NCI-H1417 treated with DMSO at 0.1 percent for 48 hours (cell line): ENCODE measurements at regions not wholly inside any gene's neighbourhood (a gene's known extent, or its start where the extent isn't known, plus 50 kb on each side); places are given as distances from the start of the nearest gene placed in this dataset.
"Not testable (repeated sequence)": the region's sequence is repeated elsewhere in the genome, so short reads cannot be mapped to it uniquely, and the experiment has no call there.

ENCODE experiments used
- DNase-seq: peaks from one replicate; lab custom pipeline; 2025; lab: John Stamatoyannopoulos, UW

DNA sequence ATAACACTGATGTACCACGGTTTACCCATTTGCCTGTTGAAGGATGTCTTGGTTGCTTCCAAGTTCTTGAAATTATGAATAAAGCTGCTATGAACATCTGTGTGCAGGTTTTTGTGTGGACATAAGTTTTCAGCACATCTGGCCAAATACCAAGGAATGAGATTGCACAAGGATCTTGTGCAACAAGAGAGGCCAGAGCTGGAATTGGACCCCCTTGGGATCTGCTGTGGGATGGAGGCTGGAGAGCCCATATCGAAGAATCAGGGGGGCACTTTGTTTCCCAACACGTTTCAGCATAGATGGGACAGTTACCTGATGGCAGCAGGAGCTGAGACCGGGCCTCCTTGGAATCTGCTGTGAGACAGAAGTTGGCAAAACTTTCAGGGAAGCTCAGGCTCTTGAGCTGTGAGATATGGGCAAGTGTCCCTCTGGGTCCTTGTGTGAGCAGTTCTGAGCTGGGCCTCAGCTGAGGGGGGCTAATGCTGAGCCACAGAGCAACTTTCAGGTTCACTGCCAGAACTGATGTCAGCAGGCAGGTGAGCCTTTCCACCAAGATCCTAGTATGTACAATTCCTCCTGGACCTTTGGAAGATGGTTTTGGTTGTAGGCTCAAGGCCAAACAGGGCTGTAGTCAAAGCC, 115.2 kb upstream of the RAB18 start:
- DNase-seq, result no peak

DNA sequence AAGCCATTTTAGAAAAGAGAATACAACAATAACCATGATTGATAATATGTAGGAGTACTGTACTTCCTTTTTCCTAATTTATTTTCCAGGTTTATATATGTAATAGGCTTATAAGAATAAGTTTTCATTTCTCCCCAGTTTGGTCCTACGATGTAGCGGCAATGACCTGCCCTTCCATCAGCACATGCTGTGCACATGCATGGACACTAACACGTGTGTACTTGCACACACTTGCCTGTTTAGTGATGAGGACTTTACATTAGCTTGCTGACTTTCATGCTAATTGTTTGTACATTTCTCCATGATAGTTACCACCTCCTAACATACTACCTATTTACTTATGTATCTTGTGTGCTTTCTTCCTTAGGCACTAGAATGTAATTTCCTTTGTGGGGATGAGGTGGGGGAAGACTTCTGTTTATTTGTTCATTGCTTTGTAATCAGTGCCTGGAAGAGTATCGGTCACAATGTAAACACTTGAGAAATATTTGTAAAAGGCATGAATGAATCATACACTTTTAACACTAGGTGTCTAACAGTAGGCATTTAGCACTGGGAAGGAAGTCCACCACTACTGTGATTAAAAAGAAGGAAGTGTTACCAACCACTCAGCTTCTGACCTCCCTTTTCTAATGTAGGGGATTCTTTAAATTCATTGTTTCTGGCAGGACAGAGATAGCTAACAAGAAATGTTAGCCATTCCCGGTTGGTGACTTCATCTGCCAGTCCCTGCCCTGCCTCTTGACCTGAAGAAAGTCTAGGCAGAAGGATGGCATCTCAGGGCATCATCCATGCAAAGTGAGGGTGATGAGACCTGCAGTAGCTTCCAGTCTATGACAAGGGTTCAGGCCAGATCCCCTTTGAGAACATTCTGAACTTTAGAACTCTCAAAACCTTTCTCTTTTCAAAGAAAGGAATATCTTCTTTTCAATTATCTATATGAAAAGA, 120.2 kb upstream of the RAB18 start:
- no peak for DNase-seq

DNA sequence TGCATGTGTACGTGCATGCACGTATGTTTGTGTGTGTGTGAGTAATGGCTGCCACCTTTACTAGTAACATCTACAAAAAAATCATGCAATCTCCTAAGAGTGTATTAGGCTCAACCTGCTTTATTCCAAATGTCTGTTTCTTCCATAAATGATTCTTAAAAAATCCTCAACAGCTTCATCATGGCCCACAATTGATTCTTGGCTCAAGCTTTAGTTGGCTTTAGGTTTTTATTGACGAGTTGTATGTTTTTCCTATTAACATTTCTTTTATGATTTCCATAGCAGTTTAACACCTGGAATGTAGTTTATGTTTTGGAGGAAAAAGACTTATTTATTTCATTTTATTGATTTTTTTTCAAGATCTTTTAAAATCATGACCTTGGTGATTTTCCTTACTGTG, 121.9 kb upstream of the RAB18 start:
- DNase-seq, result no peak

DNA sequence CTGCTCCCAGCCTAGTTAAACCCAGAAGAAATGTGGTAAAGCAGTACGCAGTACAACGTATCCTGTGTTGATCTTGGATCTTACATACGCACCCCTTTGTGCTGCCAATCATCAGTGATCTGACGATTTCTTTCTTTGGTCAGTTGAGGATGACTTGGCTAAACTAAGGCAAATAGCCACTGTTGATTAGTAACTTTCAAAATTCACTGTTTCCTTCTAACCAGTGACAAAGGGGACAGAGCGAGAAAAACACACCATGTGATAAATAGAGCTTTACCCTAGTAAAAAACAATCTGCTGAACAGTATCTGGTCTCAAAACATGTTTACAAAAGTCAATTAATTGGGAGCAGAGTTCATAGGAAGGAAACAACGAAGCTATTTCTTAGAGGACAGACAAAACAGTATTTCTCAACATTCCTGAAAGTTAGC, 123.2 kb upstream of the RAB18 start:
- no peak for DNase-seq

DNA sequence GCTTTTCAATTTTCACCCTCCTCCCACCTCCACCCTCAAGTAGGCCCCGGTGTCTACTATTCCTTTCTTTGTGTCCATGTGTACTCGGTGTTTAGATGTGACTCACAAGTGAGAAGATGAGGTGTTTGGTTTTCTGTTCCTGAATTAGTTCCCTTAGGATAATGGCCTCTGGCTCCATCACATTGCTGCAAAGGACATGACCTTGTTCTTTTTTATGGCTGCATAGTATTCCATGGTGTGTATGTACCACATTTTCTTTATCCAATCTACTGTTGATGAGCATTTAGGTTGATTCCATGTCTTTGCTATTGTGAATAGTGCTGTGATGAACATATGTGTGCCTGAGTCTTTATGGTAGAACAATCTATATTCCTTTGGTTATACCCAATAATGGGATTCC, 125.1 kb upstream of the RAB18 start:
- not testable (repeated sequence) for DNase-seq

DNA sequence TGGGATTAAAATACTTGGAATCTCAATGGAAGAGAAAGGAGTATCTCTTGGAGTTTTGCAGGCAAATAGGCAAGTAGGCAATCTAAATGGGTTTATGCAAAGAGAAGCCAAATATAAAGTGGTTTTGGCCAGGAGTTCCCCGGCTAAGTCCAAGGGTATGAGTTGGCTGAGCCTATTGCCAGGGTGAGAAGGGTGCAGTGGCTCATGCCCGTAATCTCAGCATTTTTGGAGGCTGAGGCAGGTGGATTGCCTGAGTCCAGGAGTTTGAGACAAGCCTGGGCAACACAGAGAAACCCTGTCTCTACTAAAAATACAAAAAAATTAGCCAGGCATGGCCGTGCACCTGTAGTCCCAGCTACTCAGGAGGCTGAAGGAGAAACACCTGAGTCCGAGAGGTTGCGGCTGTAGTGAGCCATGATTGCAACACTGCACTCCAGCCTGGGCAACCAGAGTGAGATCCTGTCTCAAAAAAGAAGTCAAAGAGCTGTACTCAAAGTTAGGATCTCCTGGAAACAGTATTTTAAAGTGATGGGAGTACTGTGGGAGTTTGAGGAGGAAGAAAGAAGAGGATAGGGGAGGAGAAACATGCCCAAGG, 130.4 kb upstream of the RAB18 start:
- no peak for DNase-seq

DNA sequence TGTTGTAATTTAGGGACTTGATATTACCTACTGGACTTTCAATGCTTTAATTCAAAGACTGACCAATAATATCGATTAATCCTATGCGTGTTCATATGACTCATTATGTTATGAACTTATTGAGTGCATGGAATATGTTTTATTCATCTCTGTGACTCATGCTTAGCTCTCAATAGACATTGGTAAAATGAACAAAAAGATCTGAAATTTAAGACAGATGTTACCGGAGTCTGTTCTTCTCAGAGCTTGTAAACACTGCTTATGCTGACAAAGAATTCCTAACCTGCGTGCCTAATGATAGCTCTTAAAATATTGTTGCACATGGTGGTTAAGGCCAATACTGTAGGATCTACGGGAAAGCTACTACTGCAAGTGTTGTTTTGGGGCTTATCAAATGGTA, 131.5 kb upstream of the ACBD5 start:
- DNase-seq, result no peak

DNA sequence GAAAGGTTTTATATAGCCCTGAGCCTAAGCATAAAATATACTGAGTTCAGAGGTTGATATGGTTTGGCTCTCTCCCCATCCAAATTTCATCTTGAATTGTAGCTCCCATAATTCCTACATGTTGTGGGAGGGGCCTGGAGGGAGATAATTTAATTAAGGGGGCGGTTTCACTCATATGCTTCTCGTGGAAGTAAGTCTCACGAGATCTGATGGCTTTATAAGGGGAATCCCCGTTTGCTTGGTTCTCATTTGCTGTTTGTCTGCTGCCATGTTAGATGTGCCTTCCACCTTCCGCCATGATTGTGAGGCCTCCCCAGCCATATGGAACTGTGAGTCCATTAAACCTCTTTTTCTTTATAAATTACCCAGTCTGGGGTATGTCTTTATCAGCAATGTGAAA, 130.8 kb upstream of the ACBD5 start:
- DNase-seq, result not testable (repeated sequence)

DNA sequence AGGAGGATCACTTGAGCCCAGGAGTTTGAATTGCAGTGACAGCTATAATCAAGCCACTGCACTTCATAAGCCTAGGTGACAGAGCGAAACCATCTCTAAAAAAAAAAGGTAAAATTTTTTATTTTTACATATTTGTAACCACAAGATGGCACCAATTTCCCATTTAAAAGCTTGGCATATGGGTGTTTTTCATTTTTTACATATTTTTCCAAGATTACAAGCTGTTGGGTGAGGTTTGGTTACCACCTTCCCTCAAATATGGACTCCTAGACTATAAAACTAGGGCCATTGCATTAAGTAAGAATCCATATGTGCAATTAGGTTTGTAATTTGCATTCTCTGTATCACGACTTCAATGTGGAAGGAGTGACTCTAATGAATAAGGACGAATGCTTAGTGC, 129.3 kb upstream of the ACBD5 start:
- no peak for DNase-seq

DNA sequence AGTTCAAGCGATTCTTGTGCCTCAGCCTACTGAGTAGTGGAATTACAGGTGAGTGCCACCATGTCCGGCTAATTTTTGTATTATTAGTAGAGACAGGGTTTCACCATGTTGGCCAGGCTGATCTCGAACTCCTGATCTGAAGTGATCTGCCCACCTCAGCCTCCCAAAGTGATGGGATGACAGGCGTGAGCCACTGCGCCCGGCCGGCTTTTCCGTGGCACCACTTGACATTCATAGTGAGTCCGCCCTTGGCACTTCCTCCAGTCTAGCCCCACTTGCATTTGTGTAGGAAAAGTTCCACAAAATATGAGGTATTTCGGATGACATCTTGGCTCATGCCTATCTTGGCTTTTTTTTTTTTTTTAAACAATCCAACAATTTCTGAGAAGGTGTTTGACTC, 128.1 kb upstream of the ACBD5 start:
- DNase-seq, result no peak

DNA sequence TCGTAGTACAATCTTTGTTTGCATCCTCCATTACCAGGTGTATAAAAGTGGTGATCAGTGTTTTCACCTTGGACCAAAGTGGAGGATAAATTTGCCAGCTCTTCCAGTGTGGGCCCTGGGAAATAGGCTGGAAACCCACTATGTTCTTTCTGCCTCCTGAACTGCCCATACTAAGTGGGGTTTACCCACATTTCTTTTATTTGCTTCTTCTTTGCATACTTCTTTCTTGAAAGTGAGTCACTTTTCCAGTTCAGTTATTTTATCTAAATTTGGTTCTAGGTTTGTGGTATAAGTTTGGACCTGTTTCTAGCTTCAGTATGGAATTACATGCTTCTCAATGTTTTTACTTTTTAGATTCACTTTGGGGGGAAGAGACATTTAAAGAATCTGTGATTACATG, 126.2 kb upstream of the ACBD5 start:
- DNase-seq, result no peak

DNA sequence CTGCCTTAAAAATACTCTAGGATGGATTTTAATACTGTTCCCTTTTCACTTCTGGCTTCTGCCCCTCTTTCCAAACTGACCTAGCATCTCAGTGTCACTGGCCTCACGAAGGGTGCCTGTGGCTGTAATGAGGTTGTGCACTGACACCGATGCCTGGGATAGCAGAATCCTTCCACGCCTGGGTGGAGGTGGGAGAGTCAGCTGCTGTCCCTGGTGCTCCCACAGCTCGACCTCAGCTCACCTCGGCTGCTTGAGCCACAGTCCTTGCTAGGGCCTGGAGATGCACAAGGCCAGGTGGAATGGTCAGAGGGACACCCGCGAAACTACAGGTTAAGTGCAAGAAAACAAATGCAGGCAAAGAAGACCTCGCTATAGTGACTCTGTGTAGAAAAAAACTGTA, 123.4 kb upstream of the ACBD5 start:
- DNase-seq, result no peak

DNA sequence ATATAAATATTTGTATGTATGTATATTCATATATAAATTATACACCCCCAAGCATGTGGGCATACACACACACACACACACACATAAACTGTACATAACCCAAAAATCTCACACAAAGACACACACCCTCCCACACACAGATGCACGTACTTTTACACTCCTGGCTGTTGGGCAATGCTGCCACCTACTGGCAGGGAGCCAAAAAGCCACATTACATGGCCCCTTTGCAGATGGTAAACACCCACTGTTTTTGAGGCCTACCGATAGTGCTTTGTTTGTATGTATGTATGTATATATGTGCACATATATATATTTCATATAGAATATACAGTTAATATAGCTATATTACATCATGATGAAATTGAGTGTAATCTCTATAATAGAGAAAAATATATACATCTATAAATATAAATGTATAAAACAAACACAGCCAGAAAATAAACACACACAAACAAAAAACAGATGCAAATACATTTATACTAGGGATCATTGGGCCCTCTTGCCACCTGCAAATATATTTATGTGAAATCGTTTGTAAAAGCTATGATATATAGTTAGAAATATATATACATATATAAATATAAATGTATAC, 120.1 kb upstream of the ACBD5 start:
- DNase-seq, result peak; percentile 43

DNA sequence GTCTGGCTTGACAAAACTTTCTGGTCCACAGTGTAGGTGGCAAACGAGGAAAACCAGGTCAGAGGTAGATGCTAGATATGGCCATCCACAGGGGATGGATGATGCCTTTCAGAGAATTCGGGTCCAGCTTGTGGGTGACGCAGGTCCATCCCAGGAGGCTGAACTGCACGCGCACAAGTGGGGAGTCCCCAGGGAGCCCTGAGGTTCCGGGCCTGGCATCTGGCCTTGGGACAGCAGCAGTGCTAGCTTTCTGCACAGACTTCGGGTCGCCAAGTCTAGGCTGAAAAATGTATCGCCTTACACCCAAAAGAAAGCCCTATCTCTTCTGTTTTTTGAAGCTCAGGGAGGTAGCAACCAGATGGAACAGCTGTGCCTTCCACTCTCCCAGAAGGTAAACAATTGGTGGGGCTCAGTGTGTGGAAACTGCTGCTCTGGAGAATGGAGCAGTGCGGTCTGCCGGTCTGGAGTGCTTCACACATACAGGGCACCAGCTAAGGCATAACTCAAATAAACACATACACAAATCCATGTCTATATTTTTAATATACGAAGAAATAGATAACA, 119.3 kb upstream of the ACBD5 start:
- DNase-seq, result no peak

DNA sequence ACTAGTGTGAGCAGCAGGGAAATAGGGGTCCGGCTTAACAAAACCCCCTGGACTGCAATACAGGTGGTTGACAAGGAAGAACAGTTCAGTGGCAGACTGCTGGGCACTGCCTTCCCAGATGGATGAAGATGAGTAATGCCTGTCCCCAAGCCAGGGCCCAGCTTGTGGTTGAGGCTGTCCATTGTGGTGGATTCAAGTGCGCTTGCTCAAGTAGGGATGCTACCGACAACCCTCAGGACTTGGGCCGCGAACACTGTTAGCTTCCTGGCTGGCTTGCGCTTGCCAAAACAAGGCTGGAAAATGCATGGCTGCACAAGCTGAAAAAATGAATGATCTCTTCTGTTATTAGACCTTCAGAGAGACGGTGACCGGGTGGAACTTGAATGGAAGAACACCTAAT, 116.1 kb upstream of the ACBD5 start:
- no peak for DNase-seq

DNA sequence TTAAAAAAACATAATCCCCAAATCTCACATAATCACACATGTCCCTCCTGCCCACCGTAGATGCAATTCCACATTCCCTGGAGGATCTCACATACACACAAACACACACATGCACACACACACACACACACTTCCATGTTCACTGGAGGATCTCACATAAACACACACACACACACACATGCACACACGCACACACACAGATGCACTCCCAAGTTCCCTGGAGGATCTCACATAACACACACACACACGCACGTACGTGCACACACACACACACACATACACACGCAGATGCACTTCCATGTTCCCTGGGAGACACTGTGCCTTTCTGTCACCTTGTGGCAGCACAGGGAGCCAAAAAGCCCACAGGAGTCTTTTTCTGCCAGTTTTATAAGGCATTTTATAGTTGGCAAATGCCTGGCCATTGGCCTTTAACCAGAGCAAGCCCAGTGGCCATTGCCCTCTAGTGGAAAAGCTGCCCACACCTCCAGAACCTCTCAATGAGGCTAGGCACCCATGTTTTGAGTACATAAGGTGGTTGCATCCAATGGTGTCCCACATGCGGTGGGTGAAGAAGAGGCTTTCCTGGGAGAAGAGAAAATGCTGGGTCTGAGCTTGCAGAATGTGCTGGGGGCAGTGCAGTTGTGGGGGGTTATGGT, 115.4 kb upstream of the ACBD5 start:
- DNase-seq, result no peak

DNA sequence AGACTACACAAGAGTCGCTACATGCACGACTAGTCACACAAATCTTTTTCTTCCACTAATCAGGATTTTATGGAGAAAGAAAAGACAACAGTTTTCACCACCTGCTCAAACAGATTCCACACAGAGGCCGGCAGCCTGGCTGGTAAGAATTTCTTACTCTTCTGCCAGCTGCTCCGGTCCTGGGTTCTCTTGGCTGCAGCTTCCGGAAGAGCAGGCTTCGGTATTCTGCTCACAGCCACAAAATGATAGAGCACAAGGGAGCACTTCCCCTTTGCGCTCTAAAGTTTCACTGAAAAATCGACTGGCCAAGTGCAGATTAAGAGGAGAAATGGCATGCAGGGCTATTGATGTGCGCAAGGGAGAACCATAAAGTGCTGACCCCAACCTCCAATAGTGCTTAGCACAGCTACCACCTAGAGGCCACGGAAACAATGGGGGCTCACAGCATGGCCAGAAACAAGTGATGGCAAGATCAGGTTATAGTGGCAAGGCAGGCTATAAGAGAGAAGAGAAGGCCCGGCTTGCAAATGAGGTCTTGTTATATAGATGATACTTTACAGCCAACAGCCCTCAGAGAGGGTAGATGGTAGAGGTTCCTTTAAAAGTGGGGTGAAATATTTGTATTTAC, 114.2 kb upstream of the ACBD5 start:
- DNase-seq, result not testable (repeated sequence)

DNA sequence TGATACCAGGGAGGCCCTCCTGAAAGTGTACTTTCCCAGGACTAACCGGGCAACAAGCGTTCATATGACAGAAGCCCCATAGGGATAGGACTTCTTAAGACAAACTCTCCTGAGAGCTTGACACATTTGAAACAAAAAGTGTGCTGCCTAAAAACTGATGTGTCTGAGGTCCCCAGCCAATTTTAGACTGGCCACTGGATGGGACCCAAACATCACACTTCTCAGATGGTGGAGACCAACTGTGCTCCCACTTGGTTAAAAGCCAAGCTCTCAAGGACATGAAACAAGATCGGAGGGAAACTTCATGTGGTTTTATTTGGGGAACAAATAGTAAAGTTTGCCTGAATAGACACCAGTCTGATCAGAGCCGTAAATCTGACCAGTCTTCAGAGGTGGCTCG, 113.5 kb upstream of the ACBD5 start:
- not testable (repeated sequence) for DNase-seq

DNA sequence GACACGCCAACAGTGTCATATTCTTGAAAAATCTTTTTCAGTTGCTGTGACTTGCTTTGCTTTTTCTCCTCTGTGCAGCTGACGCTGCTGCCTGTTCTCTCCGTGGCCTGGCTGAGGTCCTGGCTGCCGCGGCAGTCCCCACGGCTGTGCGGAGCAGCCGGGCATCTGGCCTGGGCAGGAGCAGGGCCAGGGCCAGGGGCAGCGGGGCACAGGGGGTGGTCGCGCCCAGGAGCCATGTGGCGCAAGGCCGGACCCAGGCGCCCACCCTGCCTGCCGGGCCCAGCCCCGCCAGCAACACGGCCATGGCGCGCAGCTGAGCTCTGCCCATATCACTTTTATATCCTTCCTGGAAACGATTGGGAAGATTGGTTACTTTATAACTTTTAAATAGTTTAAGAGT, 109.4 kb upstream of the ACBD5 start:
- no peak for DNase-seq

DNA sequence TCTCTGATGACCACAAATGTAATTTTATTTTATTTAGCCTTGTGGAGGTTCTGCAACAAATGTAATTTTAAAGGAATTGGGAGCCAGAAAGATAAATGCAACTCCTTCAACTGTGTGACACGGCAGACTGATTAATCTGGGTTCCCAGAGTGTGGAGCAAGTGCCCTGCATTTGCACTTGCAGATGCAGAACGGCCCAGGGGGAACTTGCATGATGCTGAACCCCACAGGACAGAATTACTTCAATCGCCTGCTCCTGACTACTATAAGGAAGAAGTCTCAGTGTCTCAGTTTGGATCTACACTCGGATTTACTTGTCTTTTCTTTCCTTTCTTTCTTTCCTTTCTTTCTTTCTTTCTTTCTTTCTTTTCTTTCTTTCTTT, 107.2 kb upstream of the ACBD5 start:
- not testable (repeated sequence) for DNase-seq

DNA sequence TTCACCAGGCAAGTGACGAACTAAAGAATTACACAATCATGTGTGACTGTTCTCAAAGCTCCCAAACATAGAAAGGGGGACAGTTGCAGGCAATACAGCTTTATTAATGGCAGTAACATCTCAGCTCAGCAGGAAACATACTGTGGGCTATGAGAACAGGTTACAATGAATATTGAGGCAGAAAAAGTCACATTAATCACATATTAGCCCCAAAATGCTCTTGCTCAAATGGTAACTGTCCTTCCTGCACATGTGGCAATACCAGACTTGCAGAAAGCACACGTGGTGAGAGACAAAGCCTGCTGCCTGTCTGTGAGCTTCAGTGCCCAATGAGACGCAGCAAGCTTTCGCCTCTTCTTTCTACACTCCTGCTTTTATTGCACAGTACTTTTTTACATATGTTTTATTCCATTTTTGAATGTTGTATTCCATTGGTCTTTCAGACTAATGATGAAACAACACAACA, 104.9 kb upstream of the ACBD5 start:
- DNase-seq, result no peak
